ENCODE measurements at regions not wholly inside any gene's neighbourhood (a gene's known extent, or its start where the extent isn't known, plus 50 kb on each side); places are given as distances from the start of the nearest gene placed in this dataset.

DNA sequence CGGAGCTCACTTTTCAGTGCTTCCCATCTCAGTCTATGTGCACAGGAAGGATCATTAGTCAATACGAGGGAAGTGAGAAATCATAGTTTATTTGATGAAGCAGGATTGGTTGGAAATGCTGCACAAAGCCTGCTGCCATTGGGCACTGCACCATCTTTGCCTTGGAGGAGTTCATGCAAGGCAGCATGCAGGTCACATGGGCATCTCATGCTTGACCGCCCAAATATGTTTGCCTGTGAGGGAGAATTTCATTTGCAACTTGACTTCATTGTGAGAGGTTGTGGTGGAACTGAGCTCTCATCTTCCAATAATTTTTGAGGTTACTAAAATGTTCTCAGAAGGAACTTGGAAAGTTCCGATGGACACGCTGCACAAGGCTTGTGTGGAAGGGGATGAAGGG is 83.9 kb upstream of the SYNDIG1 start:
- H3K23ac ChIP-seq (ENCODE audit: low read length) = no peak overlapping the region
- H3K14ac ChIP-seq (ENCODE audit: low read length) = no peak overlapping the region
- H3K4me3 ChIP-seq (ENCODE audit: low read depth, low read length) = no peak overlapping the region
- no peaks in the 10 kb centered on the region for H3K9me3 ChIP-seq (ENCODE audit: insufficient read depth, low read depth, low read length)
- no peaks in the 10 kb centered on the region for H3K4me1 ChIP-seq (ENCODE audit: control insufficient read depth in 1 of 2, insufficient read depth in 2 of 2, low read length in 2 of 2)
- no peak overlapping the region for H3K9ac ChIP-seq (ENCODE audit: low read length)
- no peak overlapping the region for H3K18ac ChIP-seq (ENCODE audit: low read length)
- no peaks in the 10 kb centered on the region for H3K79me1 ChIP-seq (ENCODE audit: low read length)
- H2AK5ac ChIP-seq (ENCODE audit: low read length) = no peak overlapping the region
- no CpG with 5 or more reads among the region's 5 CpGs for WGBS (ENCODE audit: extremely low coverage, insufficient coverage, insufficient read length)
- no peak for DNase-seq
- no peaks in the 10 kb centered on the region for H3K79me2 ChIP-seq (ENCODE audit: control insufficient read depth, insufficient read depth, low read length, poor library complexity)
- H3K27ac ChIP-seq (ENCODE audit: low read depth, low read length) = no peak overlapping the region
- H4K91ac ChIP-seq (ENCODE audit: low read depth, low read length) = no peak overlapping the region
- H3K4ac ChIP-seq (ENCODE audit: low read depth, low read length) = no peak overlapping the region
- no peak overlapping the region for H4K12ac ChIP-seq (ENCODE audit: low read depth, low read length)
- H2BK120ac ChIP-seq (ENCODE audit: insufficient read depth, low read length, poor library complexity) = no peak overlapping the region
- no peak overlapping the region for H2AFZ ChIP-seq (ENCODE audit: insufficient read depth, low read length, poor library complexity)
- no peak overlapping the region for H3K4me2 ChIP-seq (ENCODE audit: low read length)
- H3K27me3 ChIP-seq (ENCODE audit: insufficient read depth, low read length) = no peaks in the 10 kb centered on the region
- no peak overlapping the region for H2BK12ac ChIP-seq (ENCODE audit: low read length)
- H4K8ac ChIP-seq (ENCODE audit: low read depth, low read length) = no peak overlapping the region
- H2BK5ac ChIP-seq (ENCODE audit: low read depth, low read length, poor library complexity) = no peak overlapping the region
- H3K36me3 ChIP-seq (ENCODE audit: control insufficient read depth in 1 of 2, insufficient read depth in 2 of 2, low read length in 2 of 2) = no peaks in the 10 kb centered on the region

DNA sequence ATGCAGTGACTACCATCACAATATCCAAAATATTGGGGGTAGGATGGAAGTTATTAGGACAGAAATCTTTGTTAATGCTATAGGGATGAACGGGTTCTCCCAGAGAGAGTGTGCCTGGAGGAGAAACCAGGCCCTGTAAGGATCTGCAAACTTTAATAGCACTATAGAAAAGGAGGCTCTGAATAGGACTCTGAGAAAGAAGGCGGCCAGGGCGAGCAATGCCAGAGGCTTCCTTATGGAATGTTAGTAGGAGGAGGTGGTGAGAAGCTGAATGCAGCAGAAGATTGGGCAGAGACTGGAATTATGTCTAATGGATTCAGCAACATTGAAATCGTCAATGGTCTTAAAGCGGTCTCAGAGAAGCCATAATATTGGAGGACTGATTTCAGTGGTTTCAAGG is 84.6 kb upstream of the SYNDIG1 start:
- H3K36me3 ChIP-seq (ENCODE audit: control insufficient read depth in 1 of 2, insufficient read depth in 2 of 2, low read length in 2 of 2) = no peaks in the 10 kb centered on the region
- H2AK5ac ChIP-seq (ENCODE audit: low read length) = no peak overlapping the region
- H2BK120ac ChIP-seq (ENCODE audit: insufficient read depth, low read length, poor library complexity) = no peak overlapping the region
- H2AFZ ChIP-seq (ENCODE audit: insufficient read depth, low read length, poor library complexity) = no peak overlapping the region
- DNase-seq = no peak
- no peaks in the 10 kb centered on the region for H3K79me1 ChIP-seq (ENCODE audit: low read length)
- no peak overlapping the region for H3K9ac ChIP-seq (ENCODE audit: low read length)
- no peak overlapping the region for H4K91ac ChIP-seq (ENCODE audit: low read depth, low read length)
- H3K4me3 ChIP-seq (ENCODE audit: low read depth, low read length) = no peak overlapping the region
- no peak overlapping the region for H4K8ac ChIP-seq (ENCODE audit: low read depth, low read length)
- H4K12ac ChIP-seq (ENCODE audit: low read depth, low read length) = no peak overlapping the region
- no peak overlapping the region for H3K18ac ChIP-seq (ENCODE audit: low read length)
- no peak overlapping the region for H3K23ac ChIP-seq (ENCODE audit: low read length)
- no peak overlapping the region for H3K27ac ChIP-seq (ENCODE audit: low read depth, low read length)
- no peaks in the 10 kb centered on the region for H3K27me3 ChIP-seq (ENCODE audit: insufficient read depth, low read length)
- H3K14ac ChIP-seq (ENCODE audit: low read length) = no peak overlapping the region
- no peak overlapping the region for H3K4ac ChIP-seq (ENCODE audit: low read depth, low read length)
- no peak overlapping the region for H3K4me2 ChIP-seq (ENCODE audit: low read length)
- no peaks in the 10 kb centered on the region for H3K4me1 ChIP-seq (ENCODE audit: control insufficient read depth in 1 of 2, insufficient read depth in 2 of 2, low read length in 2 of 2)
- no CpG with 5 or more reads among the region's 5 CpGs for WGBS (ENCODE audit: extremely low coverage, insufficient coverage, insufficient read length)
- H3K79me2 ChIP-seq (ENCODE audit: control insufficient read depth, insufficient read depth, low read length, poor library complexity) = no peaks in the 10 kb centered on the region
- H2BK12ac ChIP-seq (ENCODE audit: low read length) = no peak overlapping the region
- H3K9me3 ChIP-seq (ENCODE audit: insufficient read depth, low read depth, low read length) = no peaks in the 10 kb centered on the region
- H2BK5ac ChIP-seq (ENCODE audit: low read depth, low read length, poor library complexity) = no peak overlapping the region

DNA sequence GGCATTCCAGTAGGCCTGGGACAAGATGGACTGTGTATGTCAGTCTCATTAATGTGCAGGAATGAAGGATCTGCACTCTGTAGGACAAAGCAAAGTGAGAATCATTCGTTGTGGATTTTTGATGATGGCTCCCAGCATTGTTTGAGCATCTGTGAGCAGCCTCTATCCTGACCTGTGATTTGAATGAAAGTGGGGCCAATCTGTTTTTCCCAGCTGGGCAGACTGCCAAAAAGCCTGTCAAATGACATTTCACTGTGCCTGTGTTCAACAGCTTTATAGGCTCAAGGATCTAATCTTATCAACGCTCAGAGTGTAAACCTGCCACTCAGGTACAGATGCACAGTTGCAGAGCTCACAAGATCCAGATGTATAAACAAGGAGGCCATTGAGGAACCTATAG is 86.7 kb upstream of the SYNDIG1 start:
- H3K36me3 ChIP-seq (ENCODE audit: control insufficient read depth in 1 of 2, insufficient read depth in 2 of 2, low read length in 2 of 2) = no peaks in the 10 kb centered on the region
- no peak overlapping the region for H2AK5ac ChIP-seq (ENCODE audit: low read length)
- no peak overlapping the region for H3K18ac ChIP-seq (ENCODE audit: low read length)
- H3K27ac ChIP-seq (ENCODE audit: low read depth, low read length) = no peak overlapping the region
- no peak overlapping the region for H3K14ac ChIP-seq (ENCODE audit: low read length)
- no peaks in the 10 kb centered on the region for H3K79me2 ChIP-seq (ENCODE audit: control insufficient read depth, insufficient read depth, low read length, poor library complexity)
- no peaks in the 10 kb centered on the region for H3K79me1 ChIP-seq (ENCODE audit: low read length)
- H2AFZ ChIP-seq (ENCODE audit: insufficient read depth, low read length, poor library complexity) = no peak overlapping the region
- no peak overlapping the region for H2BK12ac ChIP-seq (ENCODE audit: low read length)
- H3K9ac ChIP-seq (ENCODE audit: low read length) = no peak overlapping the region
- no peaks in the 10 kb centered on the region for H3K9me3 ChIP-seq (ENCODE audit: insufficient read depth, low read depth, low read length)
- no peak overlapping the region for H2BK5ac ChIP-seq (ENCODE audit: low read depth, low read length, poor library complexity)
- H2BK120ac ChIP-seq (ENCODE audit: insufficient read depth, low read length, poor library complexity) = no peak overlapping the region
- no peak overlapping the region for H3K4ac ChIP-seq (ENCODE audit: low read depth, low read length)
- DNase-seq = no peak
- H3K4me1 ChIP-seq (ENCODE audit: control insufficient read depth in 1 of 2, insufficient read depth in 2 of 2, low read length in 2 of 2) = no peaks in the 10 kb centered on the region
- no peak overlapping the region for H4K91ac ChIP-seq (ENCODE audit: low read depth, low read length)
- H3K4me2 ChIP-seq (ENCODE audit: low read length) = no peak overlapping the region
- no peak overlapping the region for H4K8ac ChIP-seq (ENCODE audit: low read depth, low read length)
- WGBS (ENCODE audit: extremely low coverage, insufficient coverage, insufficient read length) = no CpG with 5 or more reads among the region's 2 CpGs
- no peak overlapping the region for H3K23ac ChIP-seq (ENCODE audit: low read length)
- no peak overlapping the region for H4K12ac ChIP-seq (ENCODE audit: low read depth, low read length)
- no peaks in the 10 kb centered on the region for H3K27me3 ChIP-seq (ENCODE audit: insufficient read depth, low read length)
- no peak overlapping the region for H3K4me3 ChIP-seq (ENCODE audit: low read depth, low read length)

DNA sequence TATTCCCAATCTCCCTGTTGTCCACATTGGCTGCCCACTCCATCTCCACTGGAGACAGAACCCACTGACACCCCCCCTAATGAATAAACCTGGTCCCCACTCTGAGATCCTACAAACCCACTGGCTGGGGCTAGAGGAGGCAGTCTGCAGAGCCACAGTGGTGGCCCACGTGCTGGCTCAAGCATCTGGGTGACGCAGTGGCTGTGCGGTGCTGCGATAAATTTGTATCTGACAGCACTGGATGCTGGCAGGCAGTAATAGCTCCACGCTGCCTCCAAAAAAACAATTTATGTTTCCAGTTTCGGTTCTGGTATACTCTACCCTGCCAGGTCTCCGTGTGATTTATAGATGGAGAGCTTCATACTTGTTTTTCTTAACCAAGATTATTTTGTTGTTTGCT is 87.1 kb upstream of the SYNDIG1 start:
- H3K9ac ChIP-seq (ENCODE audit: low read length) = no peak overlapping the region
- H3K4me1 ChIP-seq (ENCODE audit: control insufficient read depth in 1 of 2, insufficient read depth in 2 of 2, low read length in 2 of 2) = no peaks in the 10 kb centered on the region
- H3K79me1 ChIP-seq (ENCODE audit: low read length) = no peaks in the 10 kb centered on the region
- H2BK5ac ChIP-seq (ENCODE audit: low read depth, low read length, poor library complexity) = no peak overlapping the region
- H2AFZ ChIP-seq (ENCODE audit: insufficient read depth, low read length, poor library complexity) = no peak overlapping the region
- H3K36me3 ChIP-seq (ENCODE audit: control insufficient read depth in 1 of 2, insufficient read depth in 2 of 2, low read length in 2 of 2) = no peaks in the 10 kb centered on the region
- H3K9me3 ChIP-seq (ENCODE audit: insufficient read depth, low read depth, low read length) = no peaks in the 10 kb centered on the region
- no peak overlapping the region for H2BK12ac ChIP-seq (ENCODE audit: low read length)
- DNase-seq = no peak
- H4K8ac ChIP-seq (ENCODE audit: low read depth, low read length) = no peak overlapping the region
- no CpG with 5 or more reads among the region's 7 CpGs for WGBS (ENCODE audit: extremely low coverage, insufficient coverage, insufficient read length)
- H3K18ac ChIP-seq (ENCODE audit: low read length) = no peak overlapping the region
- no peak overlapping the region for H3K14ac ChIP-seq (ENCODE audit: low read length)
- H2AK5ac ChIP-seq (ENCODE audit: low read length) = no peak overlapping the region
- no peak overlapping the region for H4K91ac ChIP-seq (ENCODE audit: low read depth, low read length)
- H3K23ac ChIP-seq (ENCODE audit: low read length) = no peak overlapping the region
- H2BK120ac ChIP-seq (ENCODE audit: insufficient read depth, low read length, poor library complexity) = no peak overlapping the region
- no peaks in the 10 kb centered on the region for H3K27me3 ChIP-seq (ENCODE audit: insufficient read depth, low read length)
- no peak overlapping the region for H3K4me3 ChIP-seq (ENCODE audit: low read depth, low read length)
- H3K4ac ChIP-seq (ENCODE audit: low read depth, low read length) = no peak overlapping the region
- no peak overlapping the region for H3K27ac ChIP-seq (ENCODE audit: low read depth, low read length)
- H3K79me2 ChIP-seq (ENCODE audit: control insufficient read depth, insufficient read depth, low read length, poor library complexity) = no peaks in the 10 kb centered on the region
- H4K12ac ChIP-seq (ENCODE audit: low read depth, low read length) = no peak overlapping the region
- no peak overlapping the region for H3K4me2 ChIP-seq (ENCODE audit: low read length)

All from trophoblast cell (in vitro differentiated cells and primary cell).